Coronary artery (tissue), 2 donors: ENCODE measurements at regions not wholly inside any gene's neighbourhood (a gene's known extent, or its start where the extent isn't known, plus 50 kb on each side); places are given as distances from the start of the nearest gene placed in this dataset.

Experiments
- DNase-seq: peaks from one replicate; pipeline ENCODE4 v3.0.0-alpha.2; 2017; ENCODE audit warnings: low spot score
- H3K27ac ChIP-seq, 2 donors: fragments of 200-600 bp; sonication (generic); one replicate each; pipeline ENCODE4 v1.5.1; 2016 to 2019
- H3K4me3 ChIP-seq: fragments of 200-600 bp; sonication (generic); 2 replicates; pipeline ENCODE4 v1.5.1; 2016; ENCODE audit warnings: mild to moderate bottlenecking, moderate library complexity
- CTCF ChIP-seq: fragments of 200-600 bp; sonication (generic); IDR thresholded peaks from one replicate; pipeline ENCODE4 v1.5.1; 2019; ENCODE audit warnings: antibody characterized with exemption

DNA sequence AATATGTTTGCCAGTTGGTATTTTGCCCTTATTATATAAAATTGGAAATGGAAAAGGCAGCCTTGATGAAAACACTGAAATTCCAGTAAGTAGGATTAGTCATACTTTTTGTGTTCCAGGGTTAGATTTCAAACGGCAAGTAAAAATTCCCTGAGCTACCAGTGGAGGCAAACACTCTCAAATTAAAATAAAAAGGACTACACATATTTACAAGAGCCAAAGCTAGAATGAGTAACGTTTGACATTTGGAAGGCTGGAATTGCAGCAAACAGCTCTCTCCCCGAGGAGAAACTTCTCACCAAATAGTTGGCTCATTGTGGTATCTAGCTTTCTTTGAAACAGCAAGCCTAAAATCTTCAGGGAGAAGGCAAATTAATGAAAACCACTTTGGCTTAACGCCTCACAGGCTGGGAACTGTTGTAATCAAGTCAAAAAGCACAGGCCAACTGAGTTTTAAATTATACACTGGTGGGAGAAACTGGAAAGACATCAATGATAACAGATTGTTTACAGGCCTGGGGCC lies 288.4 kb downstream of the SNX13 start:
- no peak overlapping the region for H3K4me3 ChIP-seq
- peak overlapping the region; percentile 43 to 79 for H3K27ac ChIP-seq
- DNase-seq: no peak
- TF ChIP-seq CTCF: no peak

DNA sequence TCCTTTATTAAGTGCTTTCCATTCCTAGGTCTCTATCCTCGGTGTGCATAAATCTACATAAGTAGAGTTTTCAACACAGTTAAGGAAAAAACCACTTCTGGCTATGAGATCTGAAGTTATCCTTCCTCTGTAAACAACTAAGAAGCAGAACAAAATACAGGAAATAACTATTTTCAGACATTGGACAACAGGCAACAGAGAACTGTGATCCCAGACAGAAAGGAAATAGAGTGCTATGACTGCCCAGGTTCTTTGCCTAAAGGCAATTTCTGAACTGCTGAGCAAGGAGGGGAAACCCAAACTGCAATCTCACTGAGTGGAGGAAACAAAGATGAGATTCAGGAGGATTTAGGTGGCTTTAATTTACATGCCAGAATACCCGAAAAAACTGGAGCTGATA lies 285.4 kb downstream of the SNX13 start:
- DNase-seq: no peak
- no peak overlapping the region for H3K27ac ChIP-seq
- H3K4me3 ChIP-seq: no peak overlapping the region
- no peak for TF ChIP-seq CTCF

DNA sequence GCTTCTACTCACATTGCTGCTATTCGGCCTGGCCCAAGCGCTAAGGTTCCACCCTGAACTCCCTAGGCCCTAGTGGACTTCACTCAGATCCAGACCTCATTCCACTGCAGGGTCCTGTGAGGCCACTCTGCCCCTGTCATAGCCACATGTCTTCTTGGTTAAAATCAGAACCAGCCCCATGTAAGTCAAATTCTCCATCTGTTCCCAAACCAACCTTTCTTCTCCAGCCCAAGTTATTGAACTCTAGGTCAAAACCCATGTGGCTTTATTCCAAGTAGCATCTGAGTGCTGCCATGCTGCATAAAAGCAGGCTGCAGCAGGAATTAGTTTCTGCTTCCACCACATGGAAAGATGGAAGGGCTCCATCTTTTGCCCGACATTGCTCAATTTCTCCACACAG lies 281.2 kb downstream of the SNX13 start:
- Histone ChIP-seq H3K27ac (no peak overlapping the region), H3K4me3 (no peak overlapping the region)
- TF ChIP-seq CTCF: no peak
- DNase-seq: no peak

DNA sequence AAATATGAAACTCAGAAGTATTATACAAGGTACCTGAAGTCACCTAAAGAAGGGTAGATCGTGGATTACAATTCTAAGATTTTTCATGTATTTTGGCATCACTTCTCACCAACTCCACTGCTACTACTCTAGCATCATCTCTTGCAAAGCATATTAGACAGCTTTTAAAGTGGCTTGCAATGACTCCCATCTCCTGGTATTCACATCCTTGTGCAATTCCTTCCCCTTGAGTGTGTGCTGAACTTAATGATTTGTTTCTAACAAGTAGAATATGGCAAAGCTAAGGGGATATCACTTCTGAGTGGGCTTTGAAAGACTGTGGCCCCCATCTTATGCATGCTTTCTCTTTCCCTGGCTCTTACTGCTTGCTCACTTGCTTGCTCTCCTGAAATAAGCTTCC lies 280.2 kb downstream of the SNX13 start:
- Histone ChIP-seq H3K27ac (no peak overlapping the region), H3K4me3 (no peak overlapping the region)
- TF ChIP-seq CTCF: no peak
- no peak for DNase-seq

GRCh38 chr7:17661982-17662585 lies 278.2 kb downstream of the SNX13 start:
- Histone ChIP-seq H3K27ac (no peak overlapping the region), H3K4me3 (no peak overlapping the region)
- DNase-seq: no peak
- TF ChIP-seq CTCF: no peak

DNA sequence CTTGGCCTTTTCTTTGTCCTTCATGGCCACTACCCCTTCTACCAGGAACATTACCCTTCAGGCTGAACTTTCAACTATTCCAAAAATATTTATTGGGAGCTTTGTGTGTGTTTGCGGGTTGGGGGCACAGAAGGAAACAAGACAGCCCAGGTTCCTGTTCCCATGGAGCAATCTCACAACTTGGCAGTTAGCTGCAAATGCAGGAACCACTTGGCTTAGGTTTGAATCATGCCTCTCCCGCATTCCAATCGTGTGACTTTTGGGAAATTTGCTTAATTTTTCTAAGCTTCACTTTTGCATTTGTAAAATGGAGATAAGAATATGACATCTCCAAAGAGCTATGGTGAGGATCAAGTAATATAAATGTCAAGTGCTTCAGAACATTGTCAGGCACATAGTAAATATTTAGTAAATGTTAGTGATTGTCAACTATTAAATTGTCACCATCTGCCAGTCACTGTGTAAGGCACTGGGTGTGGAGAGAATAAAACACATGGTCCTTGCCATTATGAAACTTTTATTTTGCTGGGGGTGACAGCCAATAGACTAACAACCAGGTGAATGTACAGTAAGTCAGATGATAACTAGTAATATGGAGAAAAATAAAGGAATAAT lies 277.1 kb downstream of the SNX13 start:
- H3K4me3 ChIP-seq: no peak overlapping the region
- no peak for TF ChIP-seq CTCF
- peak overlapping the region in 1 of 2 donors; percentile 11 for H3K27ac ChIP-seq
- no peak for DNase-seq

DNA sequence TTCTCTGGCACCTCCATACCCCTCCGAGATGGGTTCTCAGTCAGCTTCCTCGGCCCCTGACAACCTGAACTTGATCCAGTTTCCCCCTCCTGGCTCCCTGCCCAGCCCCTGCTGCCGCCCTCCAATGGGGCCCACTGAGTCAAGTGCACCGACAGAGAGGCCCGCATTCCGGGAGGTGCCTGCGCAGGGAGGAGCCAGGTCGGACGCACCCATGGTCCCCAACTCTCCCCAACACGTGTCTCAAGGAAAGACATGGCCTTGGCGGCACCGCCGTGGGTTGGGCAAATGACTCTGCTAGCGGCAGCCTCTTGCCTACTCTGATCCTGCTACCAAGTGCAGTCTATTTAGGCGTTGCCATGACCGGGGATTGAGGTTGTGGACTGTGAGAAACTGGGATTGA lies 275.3 kb downstream of the SNX13 start:
- Histone ChIP-seq H3K4me3 (no peak overlapping the region), H3K27ac (no peak overlapping the region)
- no peak for TF ChIP-seq CTCF
- DNase-seq: no peak
